NCI-H2227 (cell line): ENCODE measurements at regions not wholly inside any gene's neighbourhood (a gene's known extent, or its start where the extent isn't known, plus 50 kb on each side); places are given as distances from the start of the nearest gene placed in this dataset.

Experiments used
- DNase-seq: peaks from one replicate; lab custom pipeline; 2025; ENCODE audit not compliant: unreplicated experiment; lab: John Stamatoyannopoulos, UW

- no peak for DNase-seq
These were observed 104.7 kb upstream of the CLDN10 start for GRCh38 chr13:95447814-95448213.

- no peak for DNase-seq
These were observed 100.9 kb upstream of the CLDN10 start for GRCh38 chr13:95451656-95452055.

GRCh38 chr13:95452375-95452774, 100.1 kb upstream of the CLDN10 start:
- DNase-seq: no peak

GRCh38 chr13:95455782-95456181, 96.7 kb upstream of the CLDN10 start:
- no peak for DNase-seq

GRCh38 chr13:95456815-95457214, 95.7 kb upstream of the CLDN10 start:
- no peak for DNase-seq

- DNase-seq: no peak
These were observed 95.2 kb upstream of the CLDN10 start for GRCh38 chr13:95457294-95457693.

- DNase-seq: no peak
These were observed 89.7 kb upstream of the CLDN10 start for GRCh38 chr13:95462801-95463200.

- DNase-seq: no peak
These were observed 89.0 kb upstream of the CLDN10 start for GRCh38 chr13:95463531-95463930.

GRCh38 chr13:95470574-95471366, 81.8 kb upstream of the CLDN10 start:
- DNase-seq: peak; percentile 1

GRCh38 chr13:95471960-95472359, 80.6 kb upstream of the CLDN10 start:
- no peak for DNase-seq

GRCh38 chr13:95474992-95475391, 77.5 kb upstream of the CLDN10 start:
- no peak for DNase-seq

GRCh38 chr13:95477187-95477586, 75.3 kb upstream of the CLDN10 start:
- DNase-seq: no peak

- no peak for DNase-seq
These were observed 72.8 kb upstream of the CLDN10 start for GRCh38 chr13:95479731-95480130.

GRCh38 chr13:95480131-95480545, 72.4 kb upstream of the CLDN10 start:
- no peak for DNase-seq

- no peak for DNase-seq
These were observed 71.4 kb upstream of the CLDN10 start for GRCh38 chr13:95480791-95481780.

- no peak for DNase-seq
These were observed 68.5 kb upstream of the CLDN10 start for GRCh38 chr13:95484052-95484451.

GRCh38 chr13:95485045-95485517, 67.4 kb upstream of the CLDN10 start:
- no peak for DNase-seq

GRCh38 chr13:95485518-95486144, 66.9 kb upstream of the CLDN10 start:
- no peak for DNase-seq

- no peak for DNase-seq
These were observed 60.3 kb upstream of the CLDN10 start for GRCh38 chr13:95492044-95492801.

- DNase-seq: peak; percentile 52
These were observed 58.3 kb upstream of the CLDN10 start for GRCh38 chr13:95494082-95494681.
